ENCODE measurements at regions not wholly inside any gene's neighbourhood (a gene's known extent, or its start where the extent isn't known, plus 50 kb on each side); places are given as distances from the start of the nearest gene placed in this dataset.

DNA sequence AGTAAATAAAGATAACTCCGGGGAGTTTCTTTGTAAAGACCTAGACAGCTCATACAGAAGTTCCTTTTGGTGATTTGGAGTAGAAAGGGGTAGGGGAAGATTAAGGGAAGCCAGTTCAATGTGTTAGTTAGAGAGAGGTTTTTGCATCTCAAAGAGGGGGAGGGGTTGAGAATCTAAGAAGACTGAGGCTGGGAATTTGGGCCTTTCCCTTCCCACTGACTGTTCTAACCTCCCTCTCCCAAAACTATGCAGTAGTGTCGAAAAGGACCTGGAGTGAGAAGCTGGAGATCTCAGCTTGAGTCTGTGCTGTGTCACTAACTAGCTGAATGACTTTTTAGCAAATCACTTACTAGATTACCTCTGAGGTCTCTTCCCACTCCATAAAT, 55.7 kb upstream of the CCDC160 start:
- TF ChIP-seq, protein P1, sequence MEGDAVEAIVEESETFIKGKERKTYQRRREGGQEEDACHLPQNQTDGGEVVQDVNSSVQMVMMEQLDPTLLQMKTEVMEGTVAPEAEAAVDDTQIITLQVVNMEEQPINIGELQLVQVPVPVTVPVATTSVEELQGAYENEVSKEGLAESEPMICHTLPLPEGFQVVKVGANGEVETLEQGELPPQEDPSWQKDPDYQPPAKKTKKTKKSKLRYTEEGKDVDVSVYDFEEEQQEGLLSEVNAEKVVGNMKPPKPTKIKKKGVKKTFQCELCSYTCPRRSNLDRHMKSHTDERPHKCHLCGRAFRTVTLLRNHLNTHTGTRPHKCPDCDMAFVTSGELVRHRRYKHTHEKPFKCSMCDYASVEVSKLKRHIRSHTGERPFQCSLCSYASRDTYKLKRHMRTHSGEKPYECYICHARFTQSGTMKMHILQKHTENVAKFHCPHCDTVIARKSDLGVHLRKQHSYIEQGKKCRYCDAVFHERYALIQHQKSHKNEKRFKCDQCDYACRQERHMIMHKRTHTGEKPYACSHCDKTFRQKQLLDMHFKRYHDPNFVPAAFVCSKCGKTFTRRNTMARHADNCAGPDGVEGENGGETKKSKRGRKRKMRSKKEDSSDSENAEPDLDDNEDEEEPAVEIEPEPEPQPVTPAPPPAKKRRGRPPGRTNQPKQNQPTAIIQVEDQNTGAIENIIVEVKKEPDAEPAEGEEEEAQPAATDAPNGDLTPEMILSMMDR (IDR thresholded peaks at IDR 0.05), result no peak
- TF ChIP-seq POLR2A (IDR thresholded peaks at IDR 0.05), result no peak

Measured in thyroid gland (tissue), 4 donors.